ENCODE measurements at regions not wholly inside any gene's neighbourhood (a gene's known extent, or its start where the extent isn't known, plus 50 kb on each side); places are given as distances from the start of the nearest gene placed in this dataset.
A peak's percentile ranks its signal among the peaks of the same experiment; 100 is the strongest.

GRCh38 chr11:11710556-11710955 lies 88.8 kb upstream of the GALNT18 start:
- no peak for DNase-seq

DNA sequence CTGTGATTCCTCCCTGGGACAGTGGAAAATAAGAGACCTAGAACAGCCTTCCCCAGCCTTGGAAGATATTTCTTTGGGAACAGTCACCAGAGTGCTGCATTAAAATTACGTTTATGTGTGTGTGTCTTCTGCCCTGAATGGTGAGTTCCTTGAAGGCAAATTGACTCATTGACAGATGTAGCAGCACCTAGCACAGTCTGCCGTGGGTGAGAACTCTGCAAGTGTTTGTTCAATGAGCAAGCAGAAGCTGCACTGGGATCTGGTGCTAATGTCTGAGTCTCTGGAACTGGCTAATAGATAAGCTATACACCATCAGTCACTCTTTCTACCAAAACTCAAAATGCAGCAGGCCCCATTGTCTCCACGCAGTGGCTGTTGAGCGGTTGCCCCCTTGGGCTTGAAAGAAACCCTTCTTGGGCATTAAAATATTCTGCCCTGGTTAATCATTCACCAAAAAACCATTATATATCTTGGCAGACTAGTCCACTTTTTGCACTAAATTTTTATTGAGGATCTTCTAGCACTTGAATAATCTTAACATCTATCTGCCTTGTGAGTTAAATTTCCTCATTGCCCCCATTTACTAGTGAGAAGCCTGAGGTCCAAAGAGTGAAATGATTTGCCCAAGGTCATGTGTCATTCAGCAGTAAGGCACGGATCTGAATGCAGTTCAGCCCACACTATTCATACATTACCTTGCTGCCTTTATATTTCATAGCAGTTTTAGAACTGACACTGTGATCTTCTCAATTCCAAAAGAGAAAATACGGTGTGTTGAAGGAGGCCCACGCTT lies 87.8 kb upstream of the GALNT18 start:
- DNase-seq, result no peak

GRCh38 chr11:11708256-11708655 lies 86.5 kb upstream of the GALNT18 start:
- DNase-seq, result no peak

DNA sequence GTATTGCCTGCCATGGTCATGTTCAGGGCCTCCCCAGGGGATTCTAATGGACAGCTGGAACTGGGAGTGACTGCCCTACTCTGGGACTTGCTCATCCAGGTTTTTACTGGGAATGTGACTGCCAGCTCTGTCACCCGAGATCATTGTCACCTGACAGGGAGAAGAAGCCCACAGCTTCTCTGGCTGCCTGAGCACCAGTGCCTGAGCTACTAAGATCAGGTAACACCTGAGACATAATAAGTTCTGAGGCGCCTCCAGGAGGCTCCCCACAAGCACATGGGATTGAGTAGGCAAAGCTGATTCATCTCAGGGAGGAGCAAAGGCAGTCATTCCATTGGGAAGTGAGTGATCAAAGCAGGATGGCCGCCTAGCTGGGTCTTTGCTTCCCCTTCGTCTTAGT lies 84.2 kb upstream of the GALNT18 start:
- no peak for DNase-seq

- no peak for DNase-seq
Observed at GRCh38 chr11:11703885-11704284, 82.1 kb upstream of the GALNT18 start.

GRCh38 chr11:11701070-11701469 lies 79.3 kb upstream of the GALNT18 start:
- no peak for DNase-seq

DNA sequence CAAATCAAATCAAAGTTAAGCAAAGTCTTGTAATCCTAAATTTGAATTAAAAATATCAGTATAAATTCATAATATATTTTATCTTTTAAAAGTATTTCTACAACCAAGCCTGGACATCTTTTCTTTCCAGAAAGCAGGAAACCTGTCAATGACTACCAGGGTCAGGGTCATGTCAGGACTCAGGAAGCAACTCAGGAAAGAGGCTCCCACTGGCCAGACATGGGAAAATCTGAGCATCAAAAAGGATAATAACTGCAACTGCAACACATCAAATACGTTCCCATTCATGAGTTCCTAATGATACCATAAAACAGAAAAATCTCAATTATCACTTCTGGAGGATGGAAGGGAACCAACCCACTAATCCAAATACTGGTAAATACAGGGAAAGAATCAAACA lies 76.0 kb upstream of the GALNT18 start:
- DNase-seq, result no peak

DNA sequence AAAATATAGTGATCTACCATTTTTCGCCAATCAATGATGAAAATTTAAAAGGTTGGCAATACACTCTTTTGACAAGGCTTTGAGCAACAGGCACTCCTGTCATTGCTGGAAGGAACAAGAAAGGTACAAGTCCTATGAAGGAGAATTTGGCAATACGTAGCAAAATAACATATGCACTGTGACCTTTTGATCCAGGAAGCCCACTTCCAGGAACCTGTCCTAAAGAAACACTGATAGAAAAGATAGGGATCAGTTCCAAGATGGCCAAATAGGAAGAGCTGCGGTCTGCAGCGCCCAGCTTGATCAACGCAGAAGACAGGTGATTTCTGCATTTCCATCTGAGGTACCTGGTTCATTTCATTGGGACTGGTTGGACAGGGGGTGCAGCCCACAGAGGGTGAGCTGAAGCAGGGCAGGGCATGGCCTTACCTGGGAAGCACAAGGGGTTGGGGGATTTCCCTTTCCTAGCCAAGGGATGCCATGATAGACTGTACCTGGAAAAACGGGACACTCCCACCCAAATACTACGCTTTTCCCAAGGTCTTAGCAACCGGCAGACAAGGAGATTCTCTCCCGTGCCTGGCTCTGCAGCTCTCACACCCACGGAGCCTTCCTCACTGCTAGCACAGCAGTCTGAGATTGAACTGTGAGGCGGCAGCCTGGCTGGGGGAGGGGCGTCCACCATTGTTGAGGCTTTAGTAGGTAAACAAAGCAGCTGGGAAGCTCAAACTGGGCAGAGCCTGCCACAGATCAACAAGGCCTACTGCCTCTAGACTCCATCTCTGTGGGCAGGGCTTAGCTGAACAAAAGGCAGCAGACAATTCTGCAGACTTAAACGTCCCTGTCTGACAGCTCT lies 69.7 kb upstream of the GALNT18 start:
- peak; percentile 75 for DNase-seq

- no peak for DNase-seq
Observed at GRCh38 chr11:11681536-11681935, 59.7 kb upstream of the GALNT18 start.

GRCh38 chr11:11677672-11678356 lies 56.0 kb upstream of the GALNT18 start:
- no peak for DNase-seq

- no peak for DNase-seq
Observed at GRCh38 chr11:11675671-11676181, 53.9 kb upstream of the GALNT18 start.

GRCh38 chr11:11672789-11673188 lies 51.0 kb upstream of the GALNT18 start:
- no peak for DNase-seq

GRCh38 chr11:11672101-11672500 lies 50.3 kb upstream of the GALNT18 start:
- DNase-seq, result no peak
